SU-DHL-6 (cell line): ENCODE measurements at regions not wholly inside any gene's neighbourhood (a gene's known extent, or its start where the extent isn't known, plus 50 kb on each side); places are given as distances from the start of the nearest gene placed in this dataset.

ENCODE experiments used
- H2AFZ ChIP-seq: fragments of 200-600 bp; sonication (generic); 2 replicates; pipeline ENCODE4 v1.6.1; 2014; ENCODE audit warnings: low read depth, mild to moderate bottlenecking, moderate library complexity, mixed read lengths, antibody characterized with exemption, low read length; ENCODE audit not compliant: severe bottlenecking
- H3F3A ChIP-seq: fragments of 200-600 bp; shearing (Covaris generic); 2 replicates; pipeline ENCODE4 v1.6.0; 2016; ENCODE audit warnings: antibody characterized with exemption, mild to moderate bottlenecking; ENCODE audit not compliant: insufficient read depth
- H3K27ac ChIP-seq: fragments of 200-600 bp; sonication (generic); 2 replicates; pipeline ENCODE4 v1.5.1; 2016; ENCODE audit warnings: low read depth, mild to moderate bottlenecking, low read length, moderate library complexity, mixed read lengths
- H3K27me3 ChIP-seq: fragments of 200-600 bp; sonication (generic), shearing (Covaris generic); 2 replicates; pipeline ENCODE4 v1.6.0; 2014; ENCODE audit warnings: mild to moderate bottlenecking, low read length
- H3K36me3 ChIP-seq: fragments of 200-600 bp; sonication (generic); 2 replicates; pipeline ENCODE4 v1.6.1; 2014; ENCODE audit warnings: mild to moderate bottlenecking, low read length, mixed read lengths
- H3K4me2 ChIP-seq: fragments of 300-600, 200-600 bp; shearing (Covaris generic), sonication (generic); 2 replicates; pipeline ENCODE4 v1.6.0; 2014; ENCODE audit warnings: low read length, low read depth, mild to moderate bottlenecking; ENCODE audit not compliant: poor library complexity, severe bottlenecking
- H3K4me3 ChIP-seq: fragments of 200-600 bp; sonication (generic); 2 replicates; pipeline ENCODE4 v1.5.1; 2014; ENCODE audit warnings: antibody characterized with exemption, low read length, mild to moderate bottlenecking, mixed read lengths; ENCODE audit not compliant: insufficient read depth, poor library complexity, severe bottlenecking
- H3K79me2 ChIP-seq: fragments of 200-600 bp; sonication (generic); 2 replicates; pipeline ENCODE4 v1.6.1; 2014; ENCODE audit warnings: mild to moderate bottlenecking, low read length, moderate library complexity; ENCODE audit not compliant: insufficient read depth
- H3K9ac ChIP-seq: fragments of 200-600 bp; sonication (generic); 2 replicates; pipeline ENCODE4 v1.7.0; 2014; ENCODE audit warnings: mild to moderate bottlenecking, low read length
- H3K9me2 ChIP-seq: fragments of 200-600 bp; sonication (generic); replicated peaks from 2 replicates; pipeline ENCODE4 v1.6.1; 2014; ENCODE audit warnings: low read length; ENCODE audit not compliant: insufficient read depth
- H3K9me3 ChIP-seq: fragments of 200-600 bp; sonication (generic); 2 replicates; pipeline ENCODE4 v1.6.1; 2014; ENCODE audit warnings: low read length, mixed read lengths; ENCODE audit not compliant: insufficient read depth
- H4K20me1 ChIP-seq: fragments of 200-600 bp; sonication (generic); 2 replicates; pipeline ENCODE4 v1.6.1; 2014; ENCODE audit warnings: low read depth, mild to moderate bottlenecking, antibody characterized with exemption, low read length, moderate library complexity, mixed read lengths
- EZH2phosphoT487 ChIP-seq: fragments of 200-600 bp; sonication (generic), shearing (Covaris generic); conservative IDR thresholded peaks from 2 replicates; pipeline ENCODE4 v1.6.1; 2018; ENCODE audit warnings: mild to moderate bottlenecking, antibody characterized with exemption, low read length, moderate library complexity, mixed read lengths
- TF ChIP-seq, protein P1 (sequence below): fragments of 200-600 bp; sonication (generic); IDR thresholded peaks from one replicate; pipeline ENCODE4 v1.5.1; 2017; ENCODE audit warnings: antibody characterized with exemption, mild to moderate bottlenecking, low read length, moderate library complexity; ENCODE audit not compliant: insufficient read depth, poor library complexity, severe bottlenecking

DNA sequence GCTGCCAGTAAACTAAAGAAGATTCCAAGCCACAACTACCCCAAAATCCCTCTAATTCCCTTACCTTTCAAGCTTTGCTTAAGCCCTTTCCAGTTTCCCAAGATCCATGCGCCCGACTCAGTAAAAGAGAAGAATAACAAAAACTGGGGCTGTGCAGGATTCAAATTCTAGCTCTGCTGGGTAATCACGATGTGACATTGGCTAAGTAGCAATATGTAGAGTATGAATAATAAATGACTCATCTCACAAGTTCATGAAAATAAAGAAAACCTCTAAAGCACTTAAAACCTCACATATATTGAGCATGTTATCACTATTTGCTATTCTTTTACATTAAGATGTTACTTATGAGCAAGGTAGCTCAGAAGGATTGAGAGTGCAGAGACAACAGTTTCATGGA is 522.2 kb upstream of the ZNF717 start:
- no peak for TF ChIP-seq EZH2phosphoT487
- TF ChIP-seq, protein P1, sequence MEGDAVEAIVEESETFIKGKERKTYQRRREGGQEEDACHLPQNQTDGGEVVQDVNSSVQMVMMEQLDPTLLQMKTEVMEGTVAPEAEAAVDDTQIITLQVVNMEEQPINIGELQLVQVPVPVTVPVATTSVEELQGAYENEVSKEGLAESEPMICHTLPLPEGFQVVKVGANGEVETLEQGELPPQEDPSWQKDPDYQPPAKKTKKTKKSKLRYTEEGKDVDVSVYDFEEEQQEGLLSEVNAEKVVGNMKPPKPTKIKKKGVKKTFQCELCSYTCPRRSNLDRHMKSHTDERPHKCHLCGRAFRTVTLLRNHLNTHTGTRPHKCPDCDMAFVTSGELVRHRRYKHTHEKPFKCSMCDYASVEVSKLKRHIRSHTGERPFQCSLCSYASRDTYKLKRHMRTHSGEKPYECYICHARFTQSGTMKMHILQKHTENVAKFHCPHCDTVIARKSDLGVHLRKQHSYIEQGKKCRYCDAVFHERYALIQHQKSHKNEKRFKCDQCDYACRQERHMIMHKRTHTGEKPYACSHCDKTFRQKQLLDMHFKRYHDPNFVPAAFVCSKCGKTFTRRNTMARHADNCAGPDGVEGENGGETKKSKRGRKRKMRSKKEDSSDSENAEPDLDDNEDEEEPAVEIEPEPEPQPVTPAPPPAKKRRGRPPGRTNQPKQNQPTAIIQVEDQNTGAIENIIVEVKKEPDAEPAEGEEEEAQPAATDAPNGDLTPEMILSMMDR: no peak
- no peaks in the 10 kb centered on the region for H3K27me3 ChIP-seq
- no peaks in the 10 kb centered on the region for H3K9me3 ChIP-seq
- no peak overlapping the region for H3K9ac ChIP-seq
- H3K36me3 ChIP-seq: no peaks in the 10 kb centered on the region
- H4K20me1 ChIP-seq: no peaks in the 10 kb centered on the region
- no peaks in the 10 kb centered on the region for H3K9me2 ChIP-seq
- H3K79me2 ChIP-seq: no peaks in the 10 kb centered on the region
- no peak overlapping the region for H3K4me3 ChIP-seq
- H3F3A ChIP-seq: no peaks in the 10 kb centered on the region
- no peak overlapping the region for H3K4me2 ChIP-seq
- H3K27ac ChIP-seq: no peak overlapping the region
- no peak overlapping the region for H2AFZ ChIP-seq

DNA sequence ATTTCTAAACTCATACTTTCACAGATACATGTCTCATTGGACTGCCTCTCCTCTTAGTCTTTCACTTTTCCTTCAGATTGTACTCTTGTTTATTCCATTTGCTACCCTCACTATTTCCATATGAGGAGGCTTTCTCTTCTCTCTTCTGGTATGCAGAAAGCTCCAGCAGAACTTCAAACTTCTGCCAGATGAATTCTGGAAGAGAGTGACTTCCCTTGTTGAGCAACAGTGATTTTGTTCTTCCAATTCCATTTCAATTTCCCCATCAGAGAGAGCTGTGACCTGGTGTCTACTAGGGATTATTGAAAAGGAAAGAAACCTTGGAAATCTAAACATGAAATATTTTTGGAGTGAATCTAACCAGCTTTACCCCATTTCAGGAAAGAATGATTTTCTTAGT is 523.2 kb upstream of the ZNF717 start:
- TF ChIP-seq, protein P1: no peak
- no peak for TF ChIP-seq EZH2phosphoT487

DNA sequence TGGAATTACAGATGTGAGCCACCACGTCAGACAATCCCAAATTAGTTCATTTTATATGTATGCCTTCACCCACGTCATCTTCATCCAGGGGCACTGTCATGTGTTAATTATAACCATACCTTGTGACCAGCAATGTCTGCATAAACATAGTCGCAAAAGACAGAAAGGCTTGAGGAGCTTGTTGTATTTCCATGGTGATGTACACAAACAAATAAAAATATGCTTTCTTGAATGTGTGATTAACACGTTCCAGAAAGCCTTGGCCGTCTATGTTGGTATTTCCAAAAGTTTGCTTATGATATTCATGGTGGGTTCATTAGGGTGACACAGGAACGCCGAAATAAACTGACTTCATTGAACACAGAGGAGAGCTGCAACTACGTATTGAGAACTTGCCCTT is 524.7 kb upstream of the ZNF717 start:
- Histone ChIP-seq H3K9me2 (no peaks in the 10 kb centered on the region), H2AFZ (no peak overlapping the region), H3K9me3 (no peaks in the 10 kb centered on the region), H3K27ac (no peak overlapping the region), H3K9ac (no peak overlapping the region), H3F3A (no peaks in the 10 kb centered on the region), H3K4me3 (no peak overlapping the region), H3K79me2 (no peaks in the 10 kb centered on the region), H3K27me3 (no peaks in the 10 kb centered on the region), H3K4me2 (no peak overlapping the region), H3K36me3 (no peaks in the 10 kb centered on the region), H4K20me1 (no peaks in the 10 kb centered on the region)
- TF ChIP-seq, protein P1: no peak
- TF ChIP-seq EZH2phosphoT487: no peak

More for the DNA sequence above, 523.2 kb upstream of the ZNF717 start:
- H3K27ac ChIP-seq: no peak overlapping the region
- H3K4me3 ChIP-seq: no peak overlapping the region
- no peaks in the 10 kb centered on the region for H3K27me3 ChIP-seq
- H3K9me2 ChIP-seq: no peaks in the 10 kb centered on the region
- H3K4me2 ChIP-seq: no peak overlapping the region
- H2AFZ ChIP-seq: no peak overlapping the region
- H4K20me1 ChIP-seq: no peaks in the 10 kb centered on the region
- no peaks in the 10 kb centered on the region for H3F3A ChIP-seq
- H3K79me2 ChIP-seq: no peaks in the 10 kb centered on the region
- H3K9me3 ChIP-seq: no peaks in the 10 kb centered on the region
- no peak overlapping the region for H3K9ac ChIP-seq
- no peaks in the 10 kb centered on the region for H3K36me3 ChIP-seq
